ENCODE measurements at regions not wholly inside any gene's neighbourhood (a gene's known extent, or its start where the extent isn't known, plus 50 kb on each side); places are given as distances from the start of the nearest gene placed in this dataset.
"Not testable (repeated sequence)": the region's sequence is repeated elsewhere in the genome, so short reads cannot be mapped to it uniquely, and the experiment has no call there.

- TF ChIP-seq, protein P1, sequence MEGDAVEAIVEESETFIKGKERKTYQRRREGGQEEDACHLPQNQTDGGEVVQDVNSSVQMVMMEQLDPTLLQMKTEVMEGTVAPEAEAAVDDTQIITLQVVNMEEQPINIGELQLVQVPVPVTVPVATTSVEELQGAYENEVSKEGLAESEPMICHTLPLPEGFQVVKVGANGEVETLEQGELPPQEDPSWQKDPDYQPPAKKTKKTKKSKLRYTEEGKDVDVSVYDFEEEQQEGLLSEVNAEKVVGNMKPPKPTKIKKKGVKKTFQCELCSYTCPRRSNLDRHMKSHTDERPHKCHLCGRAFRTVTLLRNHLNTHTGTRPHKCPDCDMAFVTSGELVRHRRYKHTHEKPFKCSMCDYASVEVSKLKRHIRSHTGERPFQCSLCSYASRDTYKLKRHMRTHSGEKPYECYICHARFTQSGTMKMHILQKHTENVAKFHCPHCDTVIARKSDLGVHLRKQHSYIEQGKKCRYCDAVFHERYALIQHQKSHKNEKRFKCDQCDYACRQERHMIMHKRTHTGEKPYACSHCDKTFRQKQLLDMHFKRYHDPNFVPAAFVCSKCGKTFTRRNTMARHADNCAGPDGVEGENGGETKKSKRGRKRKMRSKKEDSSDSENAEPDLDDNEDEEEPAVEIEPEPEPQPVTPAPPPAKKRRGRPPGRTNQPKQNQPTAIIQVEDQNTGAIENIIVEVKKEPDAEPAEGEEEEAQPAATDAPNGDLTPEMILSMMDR (conservative IDR thresholded peaks at IDR 0.05 in 1 of 2, IDR thresholded peaks at IDR 0.05 in 1 of 2; ENCODE audit: low read depth in 1 of 2, low read length in 2 of 2) = not testable (repeated sequence)
- TF ChIP-seq EZH2 (IDR thresholded peaks at IDR 0.05; ENCODE audit: low read length, missing control alignments) = not testable (repeated sequence)
Measured at GRCh38 chr2:111266556-111266955, 145.8 kb downstream of the BCL2L11 start.
